Right kidney (tissue), 1 donor: ENCODE measurements at regions not wholly inside any gene's neighbourhood (a gene's known extent, or its start where the extent isn't known, plus 50 kb on each side); places are given as distances from the start of the nearest gene placed in this dataset.
A peak's percentile ranks its signal among the peaks of the same experiment; 100 is the strongest.

Experiments used
- DNase-seq: peaks from one replicate; pipeline ENCODE4 v3.0.0-alpha.2; 2016

GRCh38 chr10:126787201-126787600 is 116.7 kb upstream of the C10orf90 start:
- no peak for DNase-seq

- no peak for DNase-seq
Measured at GRCh38 chr10:126795318-126795717, 109.9 kb upstream of the DOCK1 start.

- DNase-seq = no peak
Measured at GRCh38 chr10:126798649-126799048, 106.6 kb upstream of the DOCK1 start.

- DNase-seq = no peak
Measured at GRCh38 chr10:126803394-126803793, 101.8 kb upstream of the DOCK1 start.

GRCh38 chr10:126804396-126804795 is 100.8 kb upstream of the DOCK1 start:
- DNase-seq = no peak

GRCh38 chr10:126806498-126806897 is 98.7 kb upstream of the DOCK1 start:
- no peak for DNase-seq

DNA sequence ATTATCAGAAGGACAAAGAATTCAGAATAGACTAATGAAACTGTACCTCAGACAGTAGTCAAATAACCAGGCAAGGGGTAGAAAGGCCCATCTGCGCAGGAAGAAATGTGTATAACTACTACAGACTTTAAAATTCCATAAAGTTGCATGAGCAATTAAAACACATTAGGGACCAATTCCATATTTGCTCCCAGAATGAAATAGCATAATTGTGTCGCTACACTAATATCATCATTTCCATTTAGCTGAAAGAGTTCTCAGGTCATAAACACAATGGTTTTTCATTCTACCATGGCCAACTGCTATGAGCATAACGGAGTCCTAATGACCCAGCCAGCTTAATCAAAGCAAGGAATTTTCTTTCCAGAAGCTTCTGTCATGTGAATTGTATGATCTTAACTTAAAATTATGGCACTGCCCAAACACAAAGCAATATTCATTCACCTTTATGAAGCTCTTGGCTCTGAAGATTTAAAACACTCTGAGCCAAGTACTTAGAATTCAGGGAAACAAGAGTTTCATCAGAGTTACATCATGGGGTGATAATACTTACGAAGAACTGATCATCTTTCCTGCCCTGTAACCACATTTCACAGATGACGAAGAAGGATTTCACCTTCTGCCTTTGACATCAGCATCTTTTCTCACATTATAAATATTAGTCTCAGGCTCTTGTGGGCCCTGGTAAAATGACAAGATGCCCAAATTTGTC is 98.1 kb upstream of the DOCK1 start:
- DNase-seq = no peak

DNA sequence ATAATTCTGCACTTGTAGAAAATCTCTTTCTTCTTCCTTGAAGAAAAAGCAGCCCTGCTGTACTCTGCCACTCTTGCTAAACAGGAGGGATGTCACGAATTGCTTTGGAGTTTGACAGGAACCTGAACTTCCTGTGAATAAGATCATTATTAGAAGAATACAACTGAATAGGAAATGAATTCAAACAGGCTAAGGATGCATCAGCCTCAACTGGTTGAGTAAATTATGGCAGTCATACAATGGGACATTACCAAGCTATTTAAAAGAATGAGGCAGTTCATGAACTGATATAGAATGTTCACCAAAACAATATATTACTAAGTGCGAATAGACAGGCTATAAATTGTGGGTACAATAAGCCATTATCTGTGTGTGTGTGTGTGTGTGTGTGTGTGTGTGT is 97.1 kb upstream of the DOCK1 start:
- DNase-seq = no peak

DNA sequence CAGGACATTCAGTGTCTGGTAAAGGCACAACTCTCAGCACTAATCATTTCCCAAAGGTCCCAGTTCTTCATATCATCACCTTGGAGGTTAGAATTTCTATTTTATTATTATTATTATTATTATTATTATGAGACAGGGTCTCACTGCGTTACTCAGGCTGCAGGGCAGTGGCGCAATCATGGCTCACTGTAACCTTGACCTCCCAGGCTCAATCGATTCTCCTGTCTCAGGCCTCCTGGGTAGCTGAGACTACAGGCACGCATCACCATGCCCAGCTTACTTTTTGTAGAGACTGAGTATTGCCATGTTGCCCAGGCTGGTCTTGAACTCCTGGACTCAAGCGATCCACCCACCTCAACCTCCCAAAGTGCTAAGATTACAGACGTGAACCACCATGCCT is 91.8 kb upstream of the DOCK1 start:
- DNase-seq = no peak

- no peak for DNase-seq
Measured at GRCh38 chr10:126833542-126833941, 71.7 kb upstream of the DOCK1 start.

GRCh38 chr10:126836009-126836408 is 69.2 kb upstream of the DOCK1 start:
- DNase-seq = no peak

- no peak for DNase-seq
Measured at GRCh38 chr10:126838316-126838715, 66.9 kb upstream of the DOCK1 start.

GRCh38 chr10:126839094-126839761 is 66.0 kb upstream of the DOCK1 start:
- DNase-seq = peak; percentile 58

GRCh38 chr10:126840576-126841135 is 64.6 kb upstream of the DOCK1 start:
- DNase-seq = no peak

GRCh38 chr10:126841341-126841895 is 63.8 kb upstream of the DOCK1 start:
- no peak for DNase-seq

DNA sequence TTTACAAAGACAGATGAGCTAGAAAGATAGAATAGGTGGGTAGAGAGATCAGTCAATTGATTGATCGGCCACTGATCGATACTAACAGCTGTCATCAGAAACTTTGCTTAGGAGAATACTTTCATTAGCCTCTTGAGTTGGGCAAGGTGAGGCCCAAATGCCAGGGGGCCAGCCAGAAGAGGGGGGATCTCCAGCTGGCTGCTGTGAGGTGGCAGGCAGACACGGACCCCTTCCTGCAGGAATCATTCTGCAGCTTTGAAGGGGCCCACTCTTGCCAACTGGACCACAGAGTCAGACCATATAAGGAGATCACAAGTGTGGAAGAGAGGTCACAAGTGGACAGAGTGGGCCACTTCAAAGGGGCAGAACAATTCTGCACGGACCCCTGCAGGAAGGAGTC is 62.9 kb upstream of the DOCK1 start:
- DNase-seq = peak; percentile 8

- DNase-seq = peak; percentile 12
Measured at GRCh38 chr10:126842836-126843235, 62.4 kb upstream of the DOCK1 start.

DNA sequence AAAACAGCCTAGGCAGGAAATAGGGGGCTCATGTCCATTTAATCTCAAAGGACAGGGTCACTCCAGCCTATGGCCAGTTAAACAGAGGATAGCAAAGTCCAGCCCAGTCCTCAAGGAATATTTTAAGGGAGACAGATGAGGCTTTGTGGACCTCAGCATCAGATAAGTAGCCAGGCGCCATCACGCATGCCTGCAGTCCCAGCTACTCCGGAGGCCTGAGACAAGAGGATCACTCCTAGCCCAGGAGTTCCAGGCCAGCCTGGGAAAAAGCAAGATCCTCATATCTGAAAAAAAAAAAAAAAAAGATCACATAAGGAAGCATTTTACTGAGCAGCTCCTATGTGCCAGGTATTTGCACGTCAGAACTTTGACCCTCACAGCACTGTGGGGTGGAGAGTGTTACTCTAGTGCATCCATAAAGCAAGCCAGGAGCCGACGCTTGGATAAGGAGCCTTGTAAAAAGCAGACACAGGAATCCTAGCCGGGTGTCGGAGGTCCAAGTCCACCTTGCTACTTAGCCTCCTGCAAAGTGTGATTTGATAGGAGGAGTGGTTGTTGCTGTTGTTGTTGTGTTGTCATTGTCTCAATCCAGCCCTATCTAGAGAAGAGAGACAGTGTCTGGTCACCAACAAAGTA is 61.8 kb upstream of the DOCK1 start:
- DNase-seq = no peak

DNA sequence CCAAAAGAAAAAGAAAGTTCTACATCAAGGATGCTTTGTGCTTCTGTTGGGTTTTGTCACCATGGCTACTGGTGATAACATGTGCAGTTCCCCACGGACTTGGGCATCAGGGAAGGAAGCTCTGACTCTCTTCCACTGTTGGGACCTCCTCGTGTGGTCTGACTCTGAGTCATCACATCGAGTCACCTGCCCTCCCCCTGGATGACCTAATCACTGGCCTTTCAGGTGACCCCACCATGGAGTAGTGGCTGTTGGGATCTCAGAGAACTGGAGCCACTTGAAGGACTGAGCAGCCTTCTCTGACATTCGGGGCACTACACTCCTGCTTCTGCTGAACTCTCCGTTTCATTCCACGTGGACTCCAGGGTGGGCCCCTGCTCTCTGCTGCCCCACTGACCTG is 60.8 kb upstream of the DOCK1 start:
- DNase-seq = no peak

- DNase-seq = no peak
Measured at GRCh38 chr10:126846469-126846868, 58.8 kb upstream of the DOCK1 start.

- DNase-seq = no peak
Measured at GRCh38 chr10:126846959-126847358, 58.3 kb upstream of the DOCK1 start.

- DNase-seq = no peak
Measured at GRCh38 chr10:126847666-126848065, 57.6 kb upstream of the DOCK1 start.

DNA sequence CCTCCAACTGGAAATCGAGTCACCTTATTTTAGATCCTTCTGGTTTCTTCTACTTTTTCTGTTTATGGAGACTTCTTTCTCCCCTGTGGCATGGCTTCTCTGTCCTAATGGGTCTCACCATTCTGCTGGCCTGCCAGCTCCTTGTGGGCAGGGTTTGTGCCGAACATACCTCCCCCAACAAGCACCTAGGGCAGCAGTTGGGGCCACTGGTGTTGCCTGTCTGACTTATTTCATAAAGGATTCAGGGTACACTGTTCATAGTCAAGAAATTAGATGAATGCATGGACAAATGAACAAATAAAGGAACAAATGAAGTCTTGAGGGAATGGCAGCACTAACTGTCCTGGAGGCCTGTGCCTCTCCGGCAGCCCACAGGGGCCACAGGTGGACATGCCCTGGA is 55.6 kb upstream of the DOCK1 start:
- DNase-seq = no peak
